ENCODE measurements at regions not wholly inside any gene's neighbourhood (a gene's known extent, or its start where the extent isn't known, plus 50 kb on each side); places are given as distances from the start of the nearest gene placed in this dataset.
"Not testable (repeated sequence)": the region's sequence is repeated elsewhere in the genome, so short reads cannot be mapped to it uniquely, and the experiment has no call there.

DNA sequence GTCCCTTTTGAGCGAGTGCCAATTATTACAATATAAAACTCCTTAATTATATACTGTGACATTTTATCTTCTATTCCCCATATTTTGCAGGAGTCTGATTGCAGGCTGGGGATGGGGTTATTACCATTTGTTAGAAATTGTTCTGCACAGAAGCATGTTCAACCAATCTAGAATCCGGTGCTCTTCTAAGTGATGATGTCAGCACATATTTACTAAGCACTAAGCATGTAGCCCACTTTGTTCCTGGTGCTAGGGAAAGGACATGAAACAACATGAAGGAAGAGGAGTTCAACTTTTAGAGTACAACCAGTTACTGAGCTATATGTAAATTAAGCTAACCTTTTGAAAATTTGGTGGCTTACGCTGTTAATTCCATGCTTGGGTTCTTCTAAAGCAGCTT lies 52.8 kb upstream of the IL1RAPL2 start:
- no peak for DNase-seq (ENCODE audit: low read depth, low spot score)

DNA sequence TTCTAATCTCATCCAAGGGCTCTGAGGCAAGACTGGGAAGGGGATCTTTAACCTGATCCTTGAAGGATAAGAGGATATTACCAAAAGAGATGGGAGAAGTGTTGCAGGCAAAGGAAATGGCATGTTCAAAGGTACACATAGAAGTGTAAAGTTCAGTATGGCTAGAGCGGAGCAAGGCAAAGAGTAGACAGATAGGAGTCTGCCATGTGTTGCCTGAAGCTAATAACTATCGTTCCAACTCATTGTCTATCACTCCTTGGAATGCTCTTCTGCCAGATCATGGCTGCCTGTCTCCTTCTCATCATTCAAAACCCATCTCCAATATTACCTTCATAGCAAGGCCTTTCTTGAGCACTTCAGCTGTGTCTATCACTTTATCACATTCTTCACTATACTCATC lies 55.2 kb upstream of the IL1RAPL2 start:
- no peak for DNase-seq (ENCODE audit: low read depth, low spot score)

DNA sequence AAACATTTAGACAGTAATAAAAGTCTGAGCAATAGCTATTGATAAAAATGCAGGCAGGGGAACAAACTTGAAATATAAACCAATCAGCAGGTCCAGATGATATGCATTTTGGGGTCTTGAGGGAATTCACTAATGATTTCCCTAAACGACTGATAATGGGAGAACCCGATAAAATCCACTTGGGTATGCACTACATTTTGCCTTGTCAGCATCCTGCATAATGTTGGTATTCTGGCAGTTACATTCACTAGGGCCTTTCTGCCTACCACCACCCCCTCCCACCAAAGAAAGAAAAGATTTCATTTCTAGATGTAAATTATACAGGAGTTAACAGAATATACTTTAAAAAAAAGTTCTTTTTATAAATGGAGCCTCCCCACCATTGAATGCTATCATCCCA lies 63.5 kb upstream of the IL1RAPL2 start:
- DNase-seq (ENCODE audit: low read depth, low spot score): no peak

DNA sequence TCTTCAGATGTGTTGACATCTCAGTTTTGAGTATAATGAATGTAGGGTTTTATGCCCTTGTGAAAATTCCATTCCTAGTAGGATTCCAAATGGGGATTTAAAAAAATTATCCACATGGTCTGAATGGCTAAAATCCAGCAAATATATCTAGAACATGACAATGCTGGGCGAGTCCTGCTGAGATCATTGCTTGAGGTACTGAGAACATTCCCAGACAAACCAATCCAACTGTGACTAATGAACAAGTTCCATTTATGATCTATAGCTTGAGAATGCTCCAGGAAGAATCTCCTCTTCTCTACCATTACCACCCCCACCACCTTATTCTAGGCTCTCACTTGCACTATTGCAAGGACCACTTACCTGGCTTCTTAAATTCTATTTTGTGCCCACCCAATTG lies 77.2 kb upstream of the IL1RAPL2 start:
- DNase-seq (ENCODE audit: low read depth, low spot score): no peak

DNA sequence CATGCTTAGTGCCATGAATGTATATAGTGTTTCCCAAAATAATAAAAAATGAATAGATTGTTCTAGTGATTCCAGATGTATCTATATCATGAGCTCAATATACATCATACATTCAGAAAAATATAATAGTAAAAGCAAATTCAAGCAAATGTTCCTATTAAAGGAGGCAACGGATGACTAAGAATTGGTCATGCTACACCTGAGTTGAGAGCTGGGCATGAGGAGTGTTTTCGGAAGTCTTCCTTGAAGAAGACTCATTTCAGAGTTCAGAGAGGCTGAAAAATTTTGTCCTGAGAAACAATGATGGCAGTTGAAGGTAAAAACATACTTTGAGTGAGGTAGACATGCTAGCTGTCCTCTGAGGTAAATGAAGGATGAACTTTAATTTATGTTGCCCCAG lies 79.3 kb upstream of the IL1RAPL2 start:
- DNase-seq (ENCODE audit: low read depth, low spot score): no peak

DNA sequence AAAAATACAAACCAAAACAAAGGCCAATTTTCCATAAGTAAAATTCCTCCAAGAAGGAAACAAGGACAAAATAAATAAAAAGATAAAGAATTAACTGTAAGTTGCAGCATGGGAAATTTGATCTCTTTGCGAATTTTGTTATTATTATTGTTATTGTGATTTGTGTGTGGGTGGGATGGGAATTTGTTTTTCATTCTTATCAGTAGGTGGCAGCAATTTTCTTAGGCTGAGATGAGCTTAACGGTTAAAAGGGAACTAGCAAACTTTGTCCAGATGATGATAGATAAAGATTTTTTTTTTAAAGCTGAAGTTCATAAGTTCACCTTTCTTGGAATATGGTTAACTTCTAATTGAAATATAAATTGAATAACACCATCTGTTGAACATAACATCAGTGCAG lies 83.2 kb upstream of the IL1RAPL2 start:
- no peak for DNase-seq (ENCODE audit: low read depth, low spot score)

DNA sequence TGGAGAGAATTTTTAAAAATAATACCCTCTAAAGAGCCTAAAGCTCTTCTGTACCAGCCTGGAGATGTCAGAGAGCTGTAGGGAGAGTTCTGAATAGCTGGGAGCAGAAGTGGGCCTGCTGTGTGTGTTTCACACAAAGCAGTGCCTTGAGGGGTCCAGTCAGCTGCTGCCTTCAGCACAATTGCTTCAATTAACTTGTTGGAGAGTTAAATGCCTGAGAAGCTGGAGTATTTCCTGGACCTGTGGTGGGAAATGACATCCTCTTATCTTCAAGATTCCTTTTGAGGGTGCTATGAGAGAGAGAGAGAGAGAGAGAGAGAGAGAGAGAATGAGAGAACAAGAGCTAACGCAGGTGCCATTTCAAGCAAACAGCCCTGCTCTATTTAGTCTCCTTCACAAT lies 96.2 kb upstream of the IL1RAPL2 start:
- no peak for DNase-seq (ENCODE audit: low read depth, low spot score)

DNA sequence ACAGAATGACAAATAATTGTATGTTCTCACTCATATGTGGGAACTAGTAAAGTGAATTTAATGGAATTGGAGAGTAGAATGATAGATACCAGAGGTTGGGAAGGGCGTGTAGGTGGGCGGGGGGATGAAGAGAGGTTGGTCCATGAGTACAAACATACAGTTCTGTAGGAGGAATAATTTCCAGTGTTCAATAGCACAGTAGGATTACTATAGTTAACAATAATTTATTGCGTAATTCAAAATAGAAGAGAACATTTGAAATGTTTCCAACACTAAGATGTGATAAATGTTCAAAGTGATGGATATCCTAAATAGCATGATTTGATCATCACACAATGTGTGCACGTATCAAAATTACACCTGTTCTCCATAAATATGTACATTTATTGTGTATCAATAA lies 106.2 kb upstream of the IL1RAPL2 start:
- no peak for DNase-seq (ENCODE audit: low read depth, low spot score)

DNA sequence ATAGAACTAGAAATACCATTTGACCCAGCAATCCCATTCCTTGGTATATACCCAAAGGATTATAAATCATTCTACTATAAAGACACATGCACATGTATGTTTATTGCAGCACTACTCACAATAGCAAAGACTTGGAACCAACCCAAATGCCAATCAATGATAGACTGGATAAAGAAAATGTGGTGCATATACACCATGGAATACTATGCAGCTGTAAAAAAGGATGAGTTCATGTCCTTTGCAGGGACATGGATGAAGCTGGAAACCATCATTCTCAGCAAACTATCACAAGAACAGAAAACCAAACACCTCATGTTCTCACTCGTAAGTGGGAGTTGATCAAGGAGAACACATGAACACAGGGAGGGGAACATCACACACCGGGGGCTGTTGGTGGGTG lies 108.9 kb upstream of the IL1RAPL2 start:
- DNase-seq (ENCODE audit: low read depth, low spot score): not testable (repeated sequence)

DNA sequence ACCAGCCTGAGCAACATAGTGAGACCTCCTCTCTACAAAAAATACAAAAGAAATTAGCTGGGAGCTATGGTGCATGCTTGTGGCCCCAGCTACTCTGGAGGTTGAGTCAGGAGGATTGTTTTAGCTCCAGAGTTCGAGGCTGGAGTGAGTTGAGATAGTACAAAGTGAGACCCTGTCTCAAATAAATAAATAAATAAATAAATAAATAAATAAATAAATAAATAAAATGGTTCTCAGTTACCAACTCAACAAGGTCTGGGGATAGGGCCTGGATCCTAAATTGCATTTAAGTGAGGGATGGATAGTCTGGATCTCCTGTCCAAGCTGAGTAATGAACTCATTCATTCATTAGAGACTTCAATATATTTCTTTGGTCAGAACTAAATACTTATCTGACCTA lies 115.7 kb upstream of the IL1RAPL2 start:
- DNase-seq (ENCODE audit: low read depth, low spot score): no peak

DNA sequence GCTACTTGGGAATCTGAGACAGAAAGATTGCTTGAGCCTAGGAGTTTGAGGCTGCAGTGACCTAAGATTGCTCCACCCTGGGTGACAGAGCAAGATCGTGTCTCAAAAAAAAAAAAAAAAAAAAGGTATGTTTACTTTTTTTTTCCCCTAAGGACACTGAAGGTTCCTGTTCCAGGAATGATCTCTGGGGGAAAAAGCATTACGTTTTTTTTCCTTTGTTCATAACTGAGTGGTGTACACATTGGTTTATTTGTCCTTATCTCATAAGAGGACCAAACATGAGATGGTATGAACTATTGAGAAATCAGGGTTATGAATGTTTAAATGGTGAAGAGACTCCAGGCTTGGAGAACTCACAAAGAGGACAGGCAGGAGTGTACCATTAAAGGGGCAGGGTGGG lies 120.4 kb upstream of the IL1RAPL2 start:
- DNase-seq (ENCODE audit: low read depth, low spot score): no peak

DNA sequence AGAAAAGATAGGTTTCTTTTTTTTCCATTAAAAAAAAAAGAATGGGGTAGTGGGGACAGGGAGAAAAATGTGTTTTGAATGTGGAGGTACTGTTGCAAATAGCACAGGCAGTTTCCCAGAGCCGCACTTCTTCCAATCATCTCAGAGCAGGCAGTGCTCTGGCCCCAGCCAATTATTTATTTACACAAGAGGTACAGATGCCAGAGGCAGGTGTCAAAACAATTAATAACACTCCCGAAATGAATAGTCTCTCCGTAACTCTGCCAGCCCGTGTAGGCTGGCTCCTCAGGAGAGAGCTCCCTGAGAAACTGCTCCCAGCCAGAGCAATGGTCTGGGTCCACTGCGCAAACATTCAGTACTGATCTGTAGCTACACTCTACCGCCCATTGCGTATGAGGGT lies 130.8 kb upstream of the IL1RAPL2 start:
- DNase-seq (ENCODE audit: low read depth, low spot score): no peak

DNA sequence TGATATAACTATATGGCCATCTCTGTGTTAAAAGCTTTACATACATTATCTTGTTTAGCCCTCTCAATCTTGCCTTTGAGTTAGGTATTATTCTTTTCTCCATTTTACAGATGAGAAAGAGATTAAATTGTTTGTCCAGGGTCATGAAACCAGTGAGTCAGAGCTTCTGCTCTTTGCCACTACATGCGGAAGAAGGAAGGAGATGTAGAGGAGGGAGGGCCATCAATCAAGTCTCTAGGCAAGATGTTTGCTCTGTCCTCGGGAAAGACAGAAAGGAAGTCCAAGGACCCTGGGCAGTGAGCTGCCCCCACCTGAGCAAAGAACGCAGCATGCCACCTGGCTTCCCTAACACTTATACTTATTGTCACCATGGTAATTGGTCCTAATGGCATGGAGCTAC lies 133.7 kb upstream of the IL1RAPL2 start:
- no peak for DNase-seq (ENCODE audit: low read depth, low spot score)

DNA sequence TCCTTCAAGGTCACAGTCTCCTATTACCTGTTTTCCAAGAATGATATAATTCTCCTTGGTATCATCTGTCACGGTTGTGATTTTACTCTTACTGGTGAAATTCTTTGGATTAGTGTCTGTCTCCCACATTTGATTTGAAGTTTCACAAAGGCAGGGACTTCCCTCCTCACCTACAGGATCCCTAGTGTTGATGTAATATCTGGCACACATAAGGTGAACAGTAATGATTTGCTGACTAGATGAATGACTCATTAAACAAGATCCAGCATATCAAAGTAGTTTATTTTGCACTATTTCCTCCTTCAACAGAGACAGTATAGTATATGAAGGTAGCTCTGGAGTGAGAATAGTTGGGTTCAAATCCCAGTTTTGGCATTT lies 135.3 kb upstream of the IL1RAPL2 start:
- DNase-seq (ENCODE audit: low read depth, low spot score): no peak

DNA sequence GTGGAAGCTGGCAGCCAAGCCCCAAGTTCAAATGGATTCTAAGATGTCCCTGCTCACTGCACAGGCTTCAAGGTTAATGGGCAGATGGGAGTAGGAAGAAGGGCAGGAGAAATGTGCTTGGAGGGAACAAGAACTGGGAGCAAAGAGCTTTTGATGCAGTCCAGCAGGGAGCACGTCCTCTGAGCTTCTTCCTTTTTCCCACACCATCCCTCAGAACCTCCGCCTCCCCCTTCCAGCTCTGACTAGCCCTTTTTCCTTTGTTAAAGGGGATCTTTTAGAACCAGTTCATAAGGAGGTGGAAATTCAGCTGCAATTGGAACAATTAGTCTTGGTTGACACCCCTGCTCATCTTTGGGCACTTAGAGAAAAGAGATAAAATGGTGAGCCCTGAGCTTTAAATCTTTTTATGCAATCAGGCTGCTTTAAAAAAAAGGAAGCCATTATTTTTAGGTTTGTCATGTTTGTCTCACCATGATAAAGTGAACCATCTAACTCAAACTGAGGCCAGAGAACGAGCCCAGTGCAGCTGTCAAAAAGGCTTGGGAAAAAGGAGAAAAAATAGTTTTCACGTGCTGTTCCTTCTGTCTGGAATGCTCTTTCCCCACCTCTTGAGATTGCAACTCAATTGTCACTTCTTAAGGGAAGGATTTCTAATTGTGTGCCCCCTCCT lies 135.8 kb upstream of the IL1RAPL2 start:
- no peak for DNase-seq (ENCODE audit: low read depth, low spot score)

DNA sequence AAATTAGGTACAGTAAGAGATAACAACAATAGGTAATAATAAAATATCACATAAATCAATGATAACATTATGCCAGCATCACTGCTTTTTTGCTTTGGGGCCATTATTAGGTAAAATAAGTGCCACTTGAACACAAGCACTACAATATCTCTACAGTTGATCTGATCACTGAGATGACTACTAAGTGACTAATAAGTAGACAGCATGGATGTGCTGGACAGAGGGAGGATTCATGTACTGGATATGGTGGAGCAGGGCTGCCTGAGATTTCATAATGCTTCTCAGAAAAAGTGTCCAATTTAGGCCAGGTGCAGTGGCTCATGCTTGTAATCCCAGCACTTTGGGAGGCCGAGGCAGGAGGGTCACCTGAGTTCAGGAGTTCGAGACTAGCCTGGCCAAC lies 137.8 kb upstream of the IL1RAPL2 start:
- DNase-seq (ENCODE audit: low read depth, low spot score): no peak

DNA sequence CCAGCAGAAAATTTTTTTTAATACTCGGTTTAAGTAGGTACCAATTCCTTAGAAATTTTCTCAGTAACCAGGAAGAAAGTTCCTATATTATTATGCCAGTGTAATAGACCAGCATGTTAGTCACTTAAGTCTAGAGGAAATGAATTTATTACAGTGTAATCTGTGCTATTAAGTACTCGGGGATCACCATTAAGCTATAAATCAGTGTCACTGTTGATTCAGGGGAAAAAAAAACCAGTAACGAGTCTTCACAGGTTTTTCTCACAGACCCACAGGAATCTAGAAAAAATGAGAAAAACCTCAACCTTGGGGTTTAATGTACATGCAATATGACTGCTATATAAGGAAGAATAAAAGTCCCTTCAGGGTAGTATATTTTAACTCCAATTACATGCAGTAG lies 138.3 kb upstream of the IL1RAPL2 start:
- no peak for DNase-seq (ENCODE audit: low read depth, low spot score)

DNA sequence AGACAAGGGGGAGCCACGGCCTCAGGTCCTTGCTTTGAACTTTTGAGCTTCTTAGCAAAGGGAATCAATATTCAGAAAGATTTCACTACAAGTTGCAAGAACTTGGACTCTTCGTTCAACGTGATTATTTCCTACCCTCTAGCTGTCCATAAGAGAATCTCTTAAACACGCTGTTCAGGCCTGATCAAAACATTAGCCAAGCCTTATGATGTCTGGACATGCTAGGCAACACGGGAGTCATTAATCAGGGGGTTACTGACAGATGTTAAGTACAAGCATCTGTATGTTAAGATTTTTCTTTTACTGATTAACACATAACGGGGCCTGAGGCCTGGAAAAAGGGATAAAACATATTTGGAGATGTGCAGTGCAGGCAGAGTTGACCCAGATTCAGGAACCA lies 138.9 kb upstream of the IL1RAPL2 start:
- DNase-seq (ENCODE audit: low read depth, low spot score): no peak

DNA sequence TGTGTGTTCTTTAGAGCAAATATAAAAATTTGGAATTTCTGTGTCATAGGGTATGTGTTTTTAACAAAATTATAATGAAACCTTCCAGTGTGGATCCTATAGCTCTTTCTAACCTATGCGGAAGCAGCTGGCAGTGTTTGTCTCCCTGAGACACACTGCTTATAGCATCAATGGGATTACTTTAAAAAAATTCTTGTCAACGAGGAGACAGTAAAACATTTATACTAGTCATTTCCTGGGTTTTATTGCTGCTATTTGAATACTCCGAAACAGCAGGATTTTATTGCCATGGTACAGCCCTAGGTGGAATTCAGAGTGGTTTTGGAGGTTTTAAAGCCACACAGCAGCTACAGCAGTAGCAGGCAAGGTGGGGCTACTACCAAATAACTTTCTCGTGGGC lies 145.1 kb upstream of the IL1RAPL2 start:
- DNase-seq (ENCODE audit: low read depth, low spot score): no peak

DNA sequence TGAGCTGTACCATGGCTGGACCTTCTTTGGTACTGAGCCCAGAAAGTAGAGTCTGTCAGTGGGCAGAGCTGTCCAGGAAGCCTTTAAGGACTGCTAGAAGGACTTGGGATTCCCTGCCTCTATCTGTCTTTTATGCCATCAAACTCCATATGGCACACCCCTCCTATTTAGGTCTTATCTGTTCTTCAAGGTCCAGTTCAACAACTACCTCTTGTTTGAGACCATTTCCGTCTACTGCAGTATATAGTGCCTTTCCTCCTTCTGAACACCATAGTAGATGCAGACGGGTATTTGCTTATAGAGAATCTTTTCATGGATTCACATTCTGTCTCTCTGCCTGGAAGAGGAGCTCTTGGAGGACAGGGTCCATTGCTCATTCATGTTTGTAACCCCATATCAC lies 146.1 kb upstream of the IL1RAPL2 start:
- no peak for DNase-seq (ENCODE audit: low read depth, low spot score)

DNA sequence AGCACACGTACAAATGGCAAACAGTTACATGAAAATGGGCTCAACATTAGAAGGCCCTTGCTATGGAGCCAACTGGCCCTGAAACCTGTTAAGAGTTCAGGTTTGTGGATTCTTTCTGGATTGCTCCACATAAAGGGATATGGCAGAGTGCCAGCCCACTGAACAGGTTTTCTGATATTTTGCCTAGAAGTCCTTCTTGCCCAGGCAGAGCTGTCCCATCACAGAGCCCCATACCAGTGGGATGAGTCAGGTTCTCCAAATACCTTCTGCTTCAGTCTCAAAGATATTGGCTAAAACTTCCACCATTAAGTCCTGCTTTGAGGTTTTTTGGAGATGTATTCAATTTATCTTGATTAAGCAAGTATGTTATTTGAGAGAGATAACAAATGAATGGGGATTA lies 146.8 kb upstream of the IL1RAPL2 start:
- DNase-seq (ENCODE audit: low read depth, low spot score): no peak

DNA sequence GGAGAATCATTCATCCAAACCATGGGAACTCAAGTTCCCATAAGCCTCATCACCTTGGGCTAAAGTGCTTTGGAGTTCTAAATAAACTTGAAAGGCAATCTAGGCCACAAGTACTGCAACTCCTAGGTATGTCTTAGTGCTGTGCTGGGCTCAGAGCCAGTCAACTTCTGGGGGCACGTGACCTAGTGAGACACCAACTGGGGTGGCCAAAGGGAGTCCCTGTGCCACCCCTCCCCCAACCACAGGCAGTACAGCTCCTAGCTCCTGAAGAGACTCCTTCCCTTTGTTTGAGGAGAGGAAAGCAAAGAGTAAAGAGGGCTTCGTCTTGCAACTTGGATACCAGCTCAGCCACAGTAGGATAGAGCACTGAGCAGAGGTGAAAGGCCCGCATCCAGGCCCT lies 154.2 kb upstream of the IL1RAPL2 start:
- DNase-seq (ENCODE audit: low read depth, low spot score): no peak

DNA sequence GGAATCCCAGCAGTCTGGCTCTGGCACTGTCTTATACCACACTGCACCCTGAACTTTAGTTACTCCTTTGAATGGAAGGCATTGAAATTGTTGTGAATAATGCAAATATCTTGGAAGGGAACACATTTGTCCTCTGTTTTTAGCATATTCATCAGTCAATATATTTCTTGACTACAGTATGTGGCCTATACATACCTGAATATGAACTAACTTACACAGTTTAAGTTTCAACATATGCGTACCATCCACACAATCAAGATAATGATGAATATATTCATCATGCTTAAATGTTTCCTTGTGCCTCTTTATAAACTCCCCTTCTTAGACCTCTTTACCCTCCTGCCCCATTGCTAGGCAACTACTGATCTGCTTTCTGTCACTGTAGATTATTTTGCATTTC lies 145.7 kb upstream of the ESX1 start:
- DNase-seq (ENCODE audit: low read depth, low spot score): no peak

DNA sequence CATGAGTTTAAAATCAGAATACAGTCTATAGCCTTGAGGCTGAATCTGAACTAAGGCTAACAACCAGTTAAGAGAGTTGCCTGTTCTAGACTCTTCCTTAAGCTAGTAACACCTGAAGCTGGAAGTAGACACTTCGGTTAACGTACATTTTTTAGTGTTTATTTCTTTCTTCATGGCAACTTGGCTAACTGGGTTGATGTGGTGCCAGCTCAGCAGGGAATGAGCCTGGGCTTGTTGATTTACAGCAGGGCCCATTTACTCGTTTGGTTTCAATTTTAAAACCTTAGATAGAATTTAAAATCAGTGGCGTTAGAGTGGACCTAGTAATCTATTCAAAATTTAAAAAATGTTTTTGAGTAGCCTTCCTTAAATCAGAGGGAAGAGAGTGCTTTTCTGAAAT lies 137.6 kb upstream of the ESX1 start:
- no peak for DNase-seq (ENCODE audit: low read depth, low spot score)

DNA sequence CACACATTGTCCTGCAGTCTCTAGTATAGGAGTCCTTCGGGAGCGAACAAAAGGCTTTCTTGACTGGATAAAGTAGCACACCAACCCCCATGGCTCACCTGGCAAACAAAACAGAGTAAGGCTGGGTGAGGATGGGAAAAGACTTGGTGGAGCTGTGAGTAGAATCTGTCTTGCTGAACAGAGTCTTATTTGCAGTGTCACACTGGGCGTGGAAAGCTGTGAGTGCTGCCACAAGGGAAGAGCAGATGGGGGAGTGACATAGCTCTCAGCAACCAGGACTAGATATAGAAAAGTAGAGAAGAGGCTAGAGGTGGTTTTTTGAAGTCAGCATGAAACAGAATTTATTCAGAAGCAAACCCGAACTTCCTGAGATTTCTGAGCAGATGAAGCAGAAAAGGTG lies 137.2 kb upstream of the ESX1 start:
- no peak for DNase-seq (ENCODE audit: low read depth, low spot score)

Data from smooth muscle cell of the brain vasculature (primary cell).